ENCODE measurements at regions not wholly inside any gene's neighbourhood (a gene's known extent, or its start where the extent isn't known, plus 50 kb on each side); places are given as distances from the start of the nearest gene placed in this dataset.

DNA sequence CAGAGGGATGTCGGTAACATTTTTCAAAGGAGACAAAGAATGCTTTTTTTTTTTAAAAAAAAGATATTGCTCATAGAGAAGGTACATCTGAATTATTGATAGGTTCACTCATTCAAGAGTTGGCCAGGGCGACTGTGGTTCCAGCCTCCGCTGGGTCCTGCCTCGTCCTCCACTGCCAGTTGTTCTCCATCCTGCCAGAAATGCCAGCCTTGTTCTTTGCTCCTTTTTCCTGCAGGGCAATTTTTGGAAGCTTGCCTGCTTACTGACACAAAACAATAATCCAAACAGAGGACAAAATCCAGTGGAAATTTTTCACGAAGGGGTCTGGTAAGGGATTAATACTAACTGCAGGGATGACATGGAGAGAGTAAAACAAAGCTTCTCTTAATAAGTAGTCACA lies 1113.0 kb downstream of the CBLN2 start:
- TF ChIP-seq, protein P1, sequence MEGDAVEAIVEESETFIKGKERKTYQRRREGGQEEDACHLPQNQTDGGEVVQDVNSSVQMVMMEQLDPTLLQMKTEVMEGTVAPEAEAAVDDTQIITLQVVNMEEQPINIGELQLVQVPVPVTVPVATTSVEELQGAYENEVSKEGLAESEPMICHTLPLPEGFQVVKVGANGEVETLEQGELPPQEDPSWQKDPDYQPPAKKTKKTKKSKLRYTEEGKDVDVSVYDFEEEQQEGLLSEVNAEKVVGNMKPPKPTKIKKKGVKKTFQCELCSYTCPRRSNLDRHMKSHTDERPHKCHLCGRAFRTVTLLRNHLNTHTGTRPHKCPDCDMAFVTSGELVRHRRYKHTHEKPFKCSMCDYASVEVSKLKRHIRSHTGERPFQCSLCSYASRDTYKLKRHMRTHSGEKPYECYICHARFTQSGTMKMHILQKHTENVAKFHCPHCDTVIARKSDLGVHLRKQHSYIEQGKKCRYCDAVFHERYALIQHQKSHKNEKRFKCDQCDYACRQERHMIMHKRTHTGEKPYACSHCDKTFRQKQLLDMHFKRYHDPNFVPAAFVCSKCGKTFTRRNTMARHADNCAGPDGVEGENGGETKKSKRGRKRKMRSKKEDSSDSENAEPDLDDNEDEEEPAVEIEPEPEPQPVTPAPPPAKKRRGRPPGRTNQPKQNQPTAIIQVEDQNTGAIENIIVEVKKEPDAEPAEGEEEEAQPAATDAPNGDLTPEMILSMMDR (IDR thresholded peaks at IDR 0.05; ENCODE audit: insufficient read depth, low read length, severe bottlenecking), result no peak
- no peak overlapping the region for H3K4me3 ChIP-seq (ENCODE audit: low read depth, low read length)
- DNase-seq (ENCODE audit: low read depth), result no peak
- no peaks in the 10 kb centered on the region for H3K27me3 ChIP-seq (ENCODE audit: control insufficient read depth, insufficient read depth, low read length)
- H3K36me3 ChIP-seq (ENCODE audit: control insufficient read depth, insufficient read depth, low read length), result no peaks in the 10 kb centered on the region
- FAIRE-seq, result no peak

DNA sequence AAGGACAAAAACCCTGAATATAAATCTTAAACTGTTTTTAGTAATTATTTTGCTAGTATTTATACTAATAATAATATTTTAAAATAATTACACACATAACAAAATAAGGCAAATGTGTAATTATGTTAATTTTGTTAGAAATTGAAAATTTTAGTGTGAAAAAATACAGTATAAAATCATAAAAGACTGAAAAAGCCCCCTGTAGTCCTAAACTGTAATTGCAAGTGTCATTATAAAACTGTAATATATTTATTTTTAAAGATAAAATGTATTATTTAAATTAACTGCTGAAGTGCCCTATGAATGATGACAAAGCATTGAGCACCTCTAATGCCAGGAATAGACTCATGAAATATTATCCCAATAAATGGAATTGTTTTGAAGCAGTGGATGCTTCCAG lies 1117.7 kb downstream of the CBLN2 start:
- Histone ChIP-seq H3K4me3 (ENCODE audit: low read depth, low read length) (no peak overlapping the region), H3K36me3 (ENCODE audit: control insufficient read depth, insufficient read depth, low read length) (no peaks in the 10 kb centered on the region), H3K27me3 (ENCODE audit: control insufficient read depth, insufficient read depth, low read length) (no peaks in the 10 kb centered on the region)
- FAIRE-seq (no peak), DNase-seq (ENCODE audit: low read depth) (no peak)
- TF ChIP-seq, protein P1 (IDR thresholded peaks at IDR 0.05; ENCODE audit: insufficient read depth, low read length, severe bottlenecking), result no peak

DNA sequence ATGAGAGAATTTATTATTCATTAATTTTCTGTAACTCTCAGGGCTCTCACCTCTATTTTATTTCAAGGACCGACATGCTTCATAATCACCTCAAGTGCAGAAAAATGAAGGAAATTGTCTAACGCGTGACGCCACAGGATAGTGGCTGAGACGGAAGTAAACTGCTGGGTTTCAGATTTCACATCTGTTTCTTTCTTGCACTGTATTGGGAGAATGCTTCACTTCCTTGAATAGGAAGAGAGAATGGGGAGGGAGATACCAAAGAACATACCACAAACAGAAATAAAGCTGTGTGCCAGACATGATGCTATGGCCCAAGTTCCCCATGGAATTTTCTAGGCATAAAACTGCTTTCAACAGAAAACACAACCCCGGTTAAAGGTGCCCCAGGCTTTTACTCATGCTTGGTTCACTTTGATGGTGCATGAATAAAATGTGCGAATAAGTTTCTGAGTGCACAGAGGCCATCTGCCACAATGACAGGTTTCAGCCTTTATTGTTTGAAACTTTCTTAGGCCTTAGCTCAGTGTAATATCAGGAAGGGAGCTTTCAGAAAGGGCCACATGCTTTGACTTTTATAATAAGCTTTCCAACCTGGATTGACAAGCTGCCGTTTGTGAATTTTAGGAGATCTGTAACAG lies 1116.4 kb downstream of the SOCS6 start:
- FAIRE-seq (no peak), DNase-seq (ENCODE audit: low read depth) (no peak)
- no peak overlapping the region for H3K4me3 ChIP-seq (ENCODE audit: low read depth, low read length)
- H3K27me3 ChIP-seq (ENCODE audit: control insufficient read depth, insufficient read depth, low read length), result no peaks in the 10 kb centered on the region
- H3K36me3 ChIP-seq (ENCODE audit: control insufficient read depth, insufficient read depth, low read length), result no peaks in the 10 kb centered on the region
- TF ChIP-seq, protein P1 (IDR thresholded peaks at IDR 0.05; ENCODE audit: insufficient read depth, low read length, severe bottlenecking), result no peak

DNA sequence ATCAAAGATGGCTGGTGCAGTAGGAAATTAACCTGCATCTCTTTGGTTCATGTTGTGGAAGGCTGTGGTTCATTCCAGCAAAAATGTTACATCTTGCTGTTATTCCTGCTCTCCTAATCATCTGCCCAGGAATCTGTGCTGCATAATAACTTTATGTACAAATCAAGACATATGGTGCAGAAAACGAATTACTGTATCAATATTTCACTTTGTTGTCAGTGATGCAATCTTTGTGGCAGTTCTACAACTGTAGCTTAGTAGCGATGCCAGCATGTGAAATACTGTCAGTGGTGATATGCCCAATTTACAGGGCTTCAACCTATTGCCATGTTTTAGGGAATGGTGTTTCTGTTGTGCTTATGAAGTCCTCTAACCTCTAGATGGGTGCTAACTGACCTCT lies 1114.7 kb downstream of the SOCS6 start:
- DNase-seq (ENCODE audit: low read depth), result no peak
- Histone ChIP-seq H3K36me3 (ENCODE audit: control insufficient read depth, insufficient read depth, low read length) (no peaks in the 10 kb centered on the region), H3K27me3 (ENCODE audit: control insufficient read depth, insufficient read depth, low read length) (no peaks in the 10 kb centered on the region), H3K4me3 (ENCODE audit: low read depth, low read length) (no peak overlapping the region)
- FAIRE-seq, result no peak
- TF ChIP-seq, protein P1 (IDR thresholded peaks at IDR 0.05; ENCODE audit: insufficient read depth, low read length, severe bottlenecking), result no peak

DNA sequence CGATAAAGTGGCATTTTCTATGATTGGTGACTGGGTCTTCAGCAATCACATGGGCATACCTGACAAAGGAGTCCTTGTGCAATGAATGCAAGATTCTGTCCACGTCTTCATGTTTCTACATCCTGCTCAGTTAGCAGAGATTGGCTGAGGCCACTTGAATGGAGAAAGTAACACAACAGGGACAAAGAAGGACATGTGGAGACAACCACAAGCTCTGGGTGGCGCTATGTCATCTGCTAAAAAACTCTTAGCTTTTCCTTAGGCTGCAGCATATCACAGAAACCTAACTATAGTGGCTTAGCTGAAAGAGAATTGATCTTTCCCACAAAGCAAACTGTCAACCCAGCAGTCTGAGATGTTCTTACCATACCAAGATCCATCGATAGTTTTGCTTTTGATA lies 1109.7 kb downstream of the SOCS6 start:
- DNase-seq (ENCODE audit: low read depth), result no peak
- TF ChIP-seq, protein P1 (IDR thresholded peaks at IDR 0.05; ENCODE audit: insufficient read depth, low read length, severe bottlenecking), result no peak

DNA sequence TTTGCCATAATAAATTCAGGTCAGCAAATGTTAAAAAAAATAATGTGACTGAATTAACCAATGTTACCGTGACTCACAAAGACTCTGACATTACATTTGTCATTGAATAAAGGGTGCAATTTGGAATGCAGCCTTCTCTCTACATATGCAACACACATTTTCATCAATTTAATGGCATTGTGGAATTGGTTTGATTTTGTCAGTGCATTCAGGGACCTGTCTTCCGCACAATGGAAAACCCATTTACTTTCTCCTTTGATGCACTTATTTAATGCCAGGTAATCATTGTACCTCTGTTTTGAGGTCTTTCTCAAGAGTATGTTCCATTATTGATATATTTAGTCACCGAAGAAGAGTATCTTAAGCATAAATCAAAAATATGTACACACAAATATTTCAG lies 1099.3 kb downstream of the SOCS6 start:
- no peaks in the 10 kb centered on the region for H3K36me3 ChIP-seq (ENCODE audit: control insufficient read depth, insufficient read depth, low read length)
- TF ChIP-seq, protein P1 (IDR thresholded peaks at IDR 0.05; ENCODE audit: insufficient read depth, low read length, severe bottlenecking), result no peak
- DNase-seq (ENCODE audit: low read depth) (no peak), FAIRE-seq (no peak)
- no peak overlapping the region for H3K4me3 ChIP-seq (ENCODE audit: low read depth, low read length)
- H3K27me3 ChIP-seq (ENCODE audit: control insufficient read depth, insufficient read depth, low read length), result no peaks in the 10 kb centered on the region

More for the DNA sequence above, 1109.7 kb downstream of the SOCS6 start:
- no peak overlapping the region for H3K4me3 ChIP-seq (ENCODE audit: low read depth, low read length)
- H3K36me3 ChIP-seq (ENCODE audit: control insufficient read depth, insufficient read depth, low read length), result no peaks in the 10 kb centered on the region
- no peak for FAIRE-seq
- no peaks in the 10 kb centered on the region for H3K27me3 ChIP-seq (ENCODE audit: control insufficient read depth, insufficient read depth, low read length)
